Activated CD4-positive, alpha-beta T cell treated with anti-CD3 and anti-CD28 coated beads for 36 hours (primary cell): ENCODE measurements at regions not wholly inside any gene's neighbourhood (a gene's known extent, or its start where the extent isn't known, plus 50 kb on each side); places are given as distances from the start of the nearest gene placed in this dataset.
"Not testable (repeated sequence)": the region's sequence is repeated elsewhere in the genome, so short reads cannot be mapped to it uniquely, and the experiment has no call there.

Experiments
- ATAC-seq: fragments of 200-7000 bp; cut with Tn5 transposase; one replicate; pipeline ENCODE4 v1.10.0; 2021; ENCODE audit warnings: mild to moderate bottlenecking, moderate library complexity
- CTCF ChIA-PET: fragments of 350-600 bp; sonication (Branson Sonifier 250); formaldehyde crosslinking; loops from one replicate; lab custom pipeline; 2021; ENCODE audit warnings: antibody characterized with exemption; lab: Charles Lee
- POLR2A ChIA-PET: fragments of 350-600 bp; sonication (Branson Sonifier 250); formaldehyde crosslinking; loops from one replicate; lab custom pipeline; 2021; ENCODE audit warnings: antibody characterized with exemption, inconsistent platforms; lab: Charles Lee
- DNase-seq: peaks from one replicate; pipeline ENCODE4 v3.0.0-alpha.2; 2020
- H3K27ac Mint-ChIP-seq: one replicate; pipeline ENCODE4 v1.8.0; 2021; ENCODE audit warnings: mixed read lengths
- H3K27me3 Mint-ChIP-seq: one replicate; pipeline ENCODE4 v1.8.0; 2021; ENCODE audit warnings: mixed read lengths
- H3K36me3 Mint-ChIP-seq: one replicate; pipeline ENCODE4 v1.8.0; 2021; ENCODE audit warnings: low read depth, mixed read lengths
- H3K4me1 Mint-ChIP-seq: one replicate; pipeline ENCODE4 v1.8.0; 2021; ENCODE audit warnings: mixed read lengths
- H3K4me3 Mint-ChIP-seq: one replicate; pipeline ENCODE4 v1.8.0; 2021; ENCODE audit warnings: mild to moderate bottlenecking, moderate library complexity, mixed read lengths
- H3K9me3 Mint-ChIP-seq: one replicate; pipeline ENCODE4 v1.8.0; 2021; ENCODE audit warnings: low read depth, mixed read lengths
- intact Hi-C, 2 experiments: fragments of 100-400 bp; cut with DNase I in 1 of 2; cut with micrococcal nuclease in 1 of 2; formaldehyde crosslinking; loops; one replicate each; pipeline versions ENCODE4 v1.14.2 to v1.15.1; 2022 to 2024; cut with DNase I, micrococcal nuclease

- CTCF ChIA-PET, result no interaction called here
- no peak for DNase-seq
- H3K9me3 Mint-ChIP-seq, result no peaks in the 10 kb centered on the region
- H3K4me1 Mint-ChIP-seq, result no peaks in the 10 kb centered on the region
- peaks cover 4% of the 10 kb centered on the region for H3K27me3 Mint-ChIP-seq
- intact Hi-C loops, result no loop called here
- no peak overlapping the region for H3K27ac Mint-ChIP-seq
- no peak for ATAC-seq
- H3K36me3 Mint-ChIP-seq, result no peaks in the 10 kb centered on the region
- POLR2A ChIA-PET, result no interaction called here
- H3K4me3 Mint-ChIP-seq, result no peak overlapping the region
Observed at GRCh38 chr22:34804091-34804490, 261.9 kb upstream of the ISX start.

- H3K27ac Mint-ChIP-seq, result no peak overlapping the region
- H3K4me3 Mint-ChIP-seq, result no peak overlapping the region
- no peaks in the 10 kb centered on the region for H3K4me1 Mint-ChIP-seq
- DNase-seq, result no peak
- ChIA-PET POLR2A (no interaction called here), CTCF (no interaction called here)
- intact Hi-C loops, result no loop called here
- ATAC-seq, result no peak
- H3K27me3 Mint-ChIP-seq, result peaks cover 4% of the 10 kb centered on the region
- H3K36me3 Mint-ChIP-seq, result no peaks in the 10 kb centered on the region
- no peaks in the 10 kb centered on the region for H3K9me3 Mint-ChIP-seq
Observed at GRCh38 chr22:34804604-34805003, 261.4 kb upstream of the ISX start.

GRCh38 chr22:34805771-34806170 lies 260.2 kb upstream of the ISX start:
- ChIA-PET CTCF (no interaction called here), POLR2A (no interaction called here)
- Mint-ChIP-seq H3K36me3 (no peaks in the 10 kb centered on the region), H3K27ac (no peak overlapping the region), H3K4me3 (no peak overlapping the region), H3K9me3 (no peaks in the 10 kb centered on the region), H3K27me3 (peaks cover 4% of the 10 kb centered on the region), H3K4me1 (no peaks in the 10 kb centered on the region)
- intact Hi-C loops, result no loop called here
- DNase-seq (no peak), ATAC-seq (no peak)

GRCh38 chr22:34808618-34809017 lies 257.3 kb upstream of the ISX start:
- peaks cover 4% of the 10 kb centered on the region for H3K27me3 Mint-ChIP-seq

GRCh38 chr22:34812631-34813030 lies 253.3 kb upstream of the ISX start:
- ChIA-PET CTCF (no interaction called here), POLR2A (no interaction called here)
- no peak for DNase-seq
- peaks cover 6% of the 10 kb centered on the region for H3K27me3 Mint-ChIP-seq
- ATAC-seq, result no peak
- no peaks in the 10 kb centered on the region for H3K36me3 Mint-ChIP-seq
- no peaks in the 10 kb centered on the region for H3K4me1 Mint-ChIP-seq
- no peak overlapping the region for H3K4me3 Mint-ChIP-seq
- H3K27ac Mint-ChIP-seq, result no peak overlapping the region
- intact Hi-C loops, result no loop called here
- peaks cover 2% of the 10 kb centered on the region for H3K9me3 Mint-ChIP-seq

More at GRCh38 chr22:34808618-34809017, 257.3 kb upstream of the ISX start:
- Mint-ChIP-seq H3K27ac (no peak overlapping the region), H3K4me1 (no peaks in the 10 kb centered on the region), H3K4me3 (no peak overlapping the region), H3K36me3 (no peaks in the 10 kb centered on the region), H3K9me3 (no peaks in the 10 kb centered on the region)
- DNase-seq (no peak), ATAC-seq (no peak)
- intact Hi-C loops, result no loop called here
- ChIA-PET CTCF (no interaction called here), POLR2A (no interaction called here)

- intact Hi-C loops, result no loop called here
- ATAC-seq (no peak), DNase-seq (no peak)
- Mint-ChIP-seq H3K27me3 (peaks cover 5% of the 10 kb centered on the region), H3K9me3 (peaks cover 2% of the 10 kb centered on the region), H3K4me1 (no peaks in the 10 kb centered on the region), H3K27ac (no peak overlapping the region), H3K36me3 (no peaks in the 10 kb centered on the region), H3K4me3 (no peak overlapping the region)
- CTCF ChIA-PET, result no interaction called here
- POLR2A ChIA-PET, result no interaction called here
Observed at GRCh38 chr22:34814260-34815025, 251.5 kb upstream of the ISX start.

- no peak for DNase-seq
- ATAC-seq, result no peak
- Mint-ChIP-seq H3K9me3 (no peaks in the 10 kb centered on the region), H3K27ac (no peak overlapping the region), H3K4me1 (no peaks in the 10 kb centered on the region), H3K27me3 (peaks cover 3% of the 10 kb centered on the region), H3K36me3 (no peaks in the 10 kb centered on the region), H3K4me3 (no peak overlapping the region)
- ChIA-PET CTCF (no interaction called here), POLR2A (no interaction called here)
- intact Hi-C loops, result no loop called here
Observed at GRCh38 chr22:34829485-34829884, 236.5 kb upstream of the ISX start.

GRCh38 chr22:34834059-34834458 lies 231.9 kb upstream of the ISX start:
- no peaks in the 10 kb centered on the region for H3K9me3 Mint-ChIP-seq
- H3K4me1 Mint-ChIP-seq, result no peaks in the 10 kb centered on the region
- no peaks in the 10 kb centered on the region for H3K36me3 Mint-ChIP-seq
- CTCF ChIA-PET, result interaction anchor here (1.2 kb wide), 1 partner anchor 37 kb away, joined by 3 read pairs; no protein-coding TSS in a partner anchor
- ATAC-seq (no peak), DNase-seq (no peak)
- no peak overlapping the region for H3K27ac Mint-ChIP-seq
- peaks cover 7% of the 10 kb centered on the region for H3K27me3 Mint-ChIP-seq
- H3K4me3 Mint-ChIP-seq, result no peak overlapping the region
- POLR2A ChIA-PET, result no interaction called here
- intact Hi-C loops, result no loop called here

- DNase-seq, H3K27me3 Mint-ChIP-seq, H3K27ac Mint-ChIP-seq, POLR2A ChIA-PET, intact Hi-C loops, H3K36me3 Mint-ChIP-seq, ATAC-seq, H3K9me3 Mint-ChIP-seq, CTCF ChIA-PET, H3K4me3 Mint-ChIP-seq, H3K4me1 Mint-ChIP-seq: not testable (repeated sequence)
Observed at GRCh38 chr22:34834541-34834940, 231.4 kb upstream of the ISX start.

GRCh38 chr22:34841331-34841771 lies 224.6 kb upstream of the ISX start:
- intact Hi-C loops, result loop anchor here in 1 of 2 experiments (10.0 kb wide), 1 partner anchor 303 kb away; no protein-coding TSS in a partner anchor
- CTCF ChIA-PET, result no interaction called here
- Mint-ChIP-seq H3K36me3 (no peaks in the 10 kb centered on the region), H3K27me3 (peaks cover 18% of the 10 kb centered on the region), H3K4me1 (no peaks in the 10 kb centered on the region), H3K27ac (no peak overlapping the region), H3K9me3 (peaks cover 2% of the 10 kb centered on the region), H3K4me3 (no peak overlapping the region)
- ATAC-seq (no peak), DNase-seq (no peak)
- POLR2A ChIA-PET, result no interaction called here

GRCh38 chr22:34841911-34842310 lies 224.0 kb upstream of the ISX start:
- Mint-ChIP-seq H3K27me3 (peaks cover 18% of the 10 kb centered on the region), H3K4me3 (no peak overlapping the region), H3K4me1 (no peaks in the 10 kb centered on the region), H3K27ac (no peak overlapping the region), H3K9me3 (peaks cover 2% of the 10 kb centered on the region), H3K36me3 (no peaks in the 10 kb centered on the region)
- no peak for DNase-seq
- intact Hi-C loops, result loop anchor here in 1 of 2 experiments (10.0 kb wide), 1 partner anchor 303 kb away; no protein-coding TSS in a partner anchor
- no peak for ATAC-seq
- ChIA-PET CTCF (no interaction called here), POLR2A (no interaction called here)

- ATAC-seq (no peak), DNase-seq (no peak)
- Mint-ChIP-seq H3K27ac (no peak overlapping the region), H3K27me3 (peaks cover 21% of the 10 kb centered on the region), H3K36me3 (no peaks in the 10 kb centered on the region), H3K9me3 (peaks cover 2% of the 10 kb centered on the region), H3K4me3 (no peak overlapping the region), H3K4me1 (peaks cover 4% of the 10 kb centered on the region)
- intact Hi-C loops, result loop anchor here in 1 of 2 experiments (10.0 kb wide), 1 partner anchor 302 kb away; no protein-coding TSS in a partner anchor
- CTCF ChIA-PET, result no interaction called here
- POLR2A ChIA-PET, result no interaction called here
Observed at GRCh38 chr22:34842630-34843029, 223.3 kb upstream of the ISX start.
